Epithelial cell of proximal tubule (primary cell): ENCODE measurements at regions not wholly inside any gene's neighbourhood (a gene's known extent, or its start where the extent isn't known, plus 50 kb on each side); places are given as distances from the start of the nearest gene placed in this dataset.
A peak's percentile ranks its signal among the peaks of the same experiment; 100 is the strongest.

Experiments used
- DNase-seq: peaks from one replicate; pipeline ENCODE4 v3.0.0-alpha.2; 2011; ENCODE audit warnings: low read depth
- H3K4me3 ChIP-seq: 2 replicates; pipeline ENCODE4 v1.5.1; 2011; ENCODE audit warnings: low read depth, mild to moderate bottlenecking, low read length
- CTCF ChIP-seq: conservative IDR thresholded peaks from 2 replicates; pipeline ENCODE4 v1.5.1; 2012; ENCODE audit warnings: low read depth, mild to moderate bottlenecking, low read length

- no peak for TF ChIP-seq CTCF
- H3K4me3 ChIP-seq: no peak overlapping the region
- peak; percentile 33 for DNase-seq
These were observed 506.6 kb upstream of the SPHKAP start for GRCh38 chr2:228688007-228688645.

- no peak for TF ChIP-seq CTCF
- H3K4me3 ChIP-seq: no peak overlapping the region
- DNase-seq: no peak
These were observed 500.5 kb upstream of the SPHKAP start for GRCh38 chr2:228681979-228682378.

- H3K4me3 ChIP-seq: no peak overlapping the region
- peak; percentile 60 for TF ChIP-seq CTCF
- peak; percentile 19 for DNase-seq
These were observed 499.9 kb upstream of the SPHKAP start for GRCh38 chr2:228681426-228681825.

- DNase-seq: no peak
- no peak overlapping the region for H3K4me3 ChIP-seq
- no peak for TF ChIP-seq CTCF
These were observed 496.6 kb upstream of the SPHKAP start for GRCh38 chr2:228678110-228678509.

- H3K4me3 ChIP-seq: no peak overlapping the region
- TF ChIP-seq CTCF: no peak
- no peak for DNase-seq
These were observed 494.2 kb upstream of the SPHKAP start for GRCh38 chr2:228675646-228676045.

- no peak for DNase-seq
- H3K4me3 ChIP-seq: no peak overlapping the region
- no peak for TF ChIP-seq CTCF
These were observed 493.6 kb upstream of the SPHKAP start for GRCh38 chr2:228675091-228675490.

- H3K4me3 ChIP-seq: no peak overlapping the region
- no peak for TF ChIP-seq CTCF
- no peak for DNase-seq
These were observed 492.5 kb upstream of the SPHKAP start for GRCh38 chr2:228673876-228674554.
